ENCODE measurements at regions not wholly inside any gene's neighbourhood (a gene's known extent, or its start where the extent isn't known, plus 50 kb on each side); places are given as distances from the start of the nearest gene placed in this dataset.
"Not testable (repeated sequence)": the region's sequence is repeated elsewhere in the genome, so short reads cannot be mapped to it uniquely, and the experiment has no call there.

- peaks cover 0 to 2% of the 10 kb centered on the region in 2 donors for H3K9me3 ChIP-seq (ENCODE audit: control insufficient read depth in 2 of 2, low read length in 2 of 2)
- H3K9ac ChIP-seq (ENCODE audit: low read depth in 1 of 2, low read length in 2 of 2), result no peak overlapping the region
- no peaks in the 10 kb centered on the region for H3K27me3 ChIP-seq (ENCODE audit: control insufficient read depth in 2 of 2, insufficient read depth in 2 of 2, low read length in 2 of 2)
- H3K4me1 ChIP-seq (ENCODE audit: control insufficient read depth in 2 of 2, insufficient read depth in 2 of 2, low read length in 2 of 2), result no peaks in the 10 kb centered on the region
- no peak overlapping the region for H3K27ac ChIP-seq (ENCODE audit: low read depth in 2 of 2, low read length in 2 of 2)
- H3K36me3 ChIP-seq (ENCODE audit: control insufficient read depth in 2 of 2, insufficient read depth in 2 of 2, low read length in 2 of 2), result no peaks in the 10 kb centered on the region
- no peak overlapping the region for H3K4me3 ChIP-seq (ENCODE audit: low read length in 2 of 2)
Measured at GRCh38 chr10:3568983-3569382, 216.0 kb downstream of the KLF6 start.

GRCh38 chr10:3568392-3568791 lies 216.6 kb downstream of the KLF6 start:
- Histone ChIP-seq H3K4me3 (ENCODE audit: low read length in 2 of 2) (no peak overlapping the region), H3K9me3 (ENCODE audit: control insufficient read depth in 2 of 2, low read length in 2 of 2) (peaks cover 0 to 2% of the 10 kb centered on the region in 2 donors), H3K4me1 (ENCODE audit: control insufficient read depth in 2 of 2, insufficient read depth in 2 of 2, low read length in 2 of 2) (no peaks in the 10 kb centered on the region), H3K27me3 (ENCODE audit: control insufficient read depth in 2 of 2, insufficient read depth in 2 of 2, low read length in 2 of 2) (no peaks in the 10 kb centered on the region), H3K9ac (ENCODE audit: low read depth in 1 of 2, low read length in 2 of 2) (no peak overlapping the region), H3K27ac (ENCODE audit: low read depth in 2 of 2, low read length in 2 of 2) (no peak overlapping the region), H3K36me3 (ENCODE audit: control insufficient read depth in 2 of 2, insufficient read depth in 2 of 2, low read length in 2 of 2) (no peaks in the 10 kb centered on the region)

DNA sequence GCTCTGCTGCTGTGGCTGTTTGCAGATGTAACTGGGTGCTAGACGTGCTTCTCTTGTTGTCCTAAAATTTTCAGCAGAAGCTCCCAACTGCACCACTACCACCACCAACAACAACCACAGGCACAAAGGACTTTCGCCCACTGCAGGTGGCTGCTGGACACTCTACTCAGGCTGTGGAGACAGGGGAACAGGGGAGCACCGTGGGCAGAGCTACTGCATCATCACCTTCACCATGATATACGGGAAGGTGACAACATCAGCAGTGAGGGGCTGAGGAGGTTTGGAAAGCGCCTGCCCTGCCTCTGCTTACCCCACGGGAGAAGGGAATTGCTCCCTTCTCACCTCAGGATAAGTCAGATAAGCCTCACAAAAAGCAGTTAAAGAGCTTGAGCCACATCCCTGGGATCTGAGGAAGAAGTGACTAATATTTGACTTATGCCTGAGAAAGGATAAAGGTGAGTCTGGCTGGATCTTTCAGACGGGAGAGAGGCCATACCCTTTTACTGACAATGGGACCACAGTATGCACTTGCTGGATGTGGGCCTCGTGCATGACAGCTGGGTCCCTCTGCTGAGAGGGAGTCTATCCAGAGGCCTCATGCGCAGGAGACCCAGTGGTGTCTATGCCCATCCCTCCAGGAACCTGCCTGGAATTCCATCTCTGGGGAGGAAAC lies 217.6 kb downstream of the KLF6 start:
- Histone ChIP-seq H3K36me3 (ENCODE audit: control insufficient read depth in 2 of 2, insufficient read depth in 2 of 2, low read length in 2 of 2) (no peaks in the 10 kb centered on the region), H3K4me1 (ENCODE audit: control insufficient read depth in 2 of 2, insufficient read depth in 2 of 2, low read length in 2 of 2) (no peaks in the 10 kb centered on the region), H3K27ac (ENCODE audit: low read depth in 2 of 2, low read length in 2 of 2) (no peak overlapping the region), H3K4me3 (ENCODE audit: low read length in 2 of 2) (no peak overlapping the region), H3K9ac (ENCODE audit: low read depth in 1 of 2, low read length in 2 of 2) (no peak overlapping the region), H3K27me3 (ENCODE audit: control insufficient read depth in 2 of 2, insufficient read depth in 2 of 2, low read length in 2 of 2) (no peaks in the 10 kb centered on the region), H3K9me3 (ENCODE audit: control insufficient read depth in 2 of 2, low read length in 2 of 2) (peaks cover 0 to 2% of the 10 kb centered on the region in 2 donors)

DNA sequence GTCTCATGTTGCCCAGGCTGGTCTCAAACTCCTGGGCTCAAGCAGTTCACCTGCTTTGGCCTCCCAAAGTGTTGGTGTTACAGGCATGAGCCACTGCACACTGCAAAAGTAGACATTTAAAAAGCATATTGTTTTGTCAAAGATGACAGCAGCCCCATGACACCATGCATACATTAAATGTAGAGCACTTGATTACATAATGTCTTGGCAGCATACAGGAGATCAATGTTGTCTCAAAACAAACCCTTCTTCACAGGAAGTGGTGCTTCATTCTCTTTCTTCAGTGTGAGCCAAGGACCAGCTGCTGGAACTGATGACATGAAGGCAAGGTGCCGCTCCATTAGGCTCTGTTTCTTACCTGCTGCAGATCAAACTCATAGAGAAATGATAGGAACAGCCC lies 218.4 kb downstream of the KLF6 start:
- no peaks in the 10 kb centered on the region for H3K27me3 ChIP-seq (ENCODE audit: control insufficient read depth in 2 of 2, insufficient read depth in 2 of 2, low read length in 2 of 2)
- no peak overlapping the region for H3K9ac ChIP-seq (ENCODE audit: low read depth in 1 of 2, low read length in 2 of 2)
- no peak overlapping the region for H3K27ac ChIP-seq (ENCODE audit: low read depth in 2 of 2, low read length in 2 of 2)
- no peaks in the 10 kb centered on the region for H3K36me3 ChIP-seq (ENCODE audit: control insufficient read depth in 2 of 2, insufficient read depth in 2 of 2, low read length in 2 of 2)
- peaks cover 0 to 2% of the 10 kb centered on the region in 2 donors for H3K9me3 ChIP-seq (ENCODE audit: control insufficient read depth in 2 of 2, low read length in 2 of 2)
- no peaks in the 10 kb centered on the region for H3K4me1 ChIP-seq (ENCODE audit: control insufficient read depth in 2 of 2, insufficient read depth in 2 of 2, low read length in 2 of 2)
- H3K4me3 ChIP-seq (ENCODE audit: low read length in 2 of 2), result no peak overlapping the region

- no peaks in the 10 kb centered on the region for H3K36me3 ChIP-seq (ENCODE audit: control insufficient read depth in 2 of 2, insufficient read depth in 2 of 2, low read length in 2 of 2)
Measured at GRCh38 chr10:3564346-3565002, 220.5 kb downstream of the KLF6 start.

DNA sequence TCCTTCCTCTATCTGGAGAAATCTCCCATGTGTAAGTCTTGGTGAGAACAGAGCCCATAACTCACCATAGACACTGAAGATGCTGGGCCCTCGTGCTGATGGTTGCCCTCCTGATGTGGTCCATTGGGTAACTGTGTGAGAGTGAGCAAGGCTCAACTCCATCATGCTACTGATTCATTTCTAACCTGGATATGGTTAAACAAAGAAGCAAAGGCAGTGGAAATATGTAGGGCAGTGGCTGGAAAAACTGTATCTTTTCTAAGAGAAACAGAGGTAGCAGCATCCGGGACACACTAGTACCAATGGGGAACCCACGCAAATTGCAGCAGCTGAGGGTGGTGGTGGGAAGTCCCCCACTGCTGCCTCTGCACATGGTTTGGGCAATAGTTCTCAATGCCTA lies 221.7 kb downstream of the KLF6 start:
- no peak overlapping the region for H3K4me3 ChIP-seq (ENCODE audit: low read length in 2 of 2)
- H3K9me3 ChIP-seq (ENCODE audit: control insufficient read depth in 2 of 2, low read length in 2 of 2), result peaks cover 0 to 2% of the 10 kb centered on the region in 2 donors
- H3K27ac ChIP-seq (ENCODE audit: low read depth in 2 of 2, low read length in 2 of 2), result no peak overlapping the region
- no peak overlapping the region for H3K9ac ChIP-seq (ENCODE audit: low read depth in 1 of 2, low read length in 2 of 2)
- no peaks in the 10 kb centered on the region for H3K36me3 ChIP-seq (ENCODE audit: control insufficient read depth in 2 of 2, insufficient read depth in 2 of 2, low read length in 2 of 2)
- no peaks in the 10 kb centered on the region for H3K4me1 ChIP-seq (ENCODE audit: control insufficient read depth in 2 of 2, insufficient read depth in 2 of 2, low read length in 2 of 2)
- H3K27me3 ChIP-seq (ENCODE audit: control insufficient read depth in 2 of 2, insufficient read depth in 2 of 2, low read length in 2 of 2), result no peaks in the 10 kb centered on the region

More at GRCh38 chr10:3564346-3565002, 220.5 kb downstream of the KLF6 start:
- peaks cover 0 to 2% of the 10 kb centered on the region in 2 donors for H3K9me3 ChIP-seq (ENCODE audit: control insufficient read depth in 2 of 2, low read length in 2 of 2)
- H3K27ac ChIP-seq (ENCODE audit: low read depth in 2 of 2, low read length in 2 of 2), result no peak overlapping the region
- no peak overlapping the region for H3K9ac ChIP-seq (ENCODE audit: low read depth in 1 of 2, low read length in 2 of 2)
- no peaks in the 10 kb centered on the region for H3K4me1 ChIP-seq (ENCODE audit: control insufficient read depth in 2 of 2, insufficient read depth in 2 of 2, low read length in 2 of 2)
- H3K4me3 ChIP-seq (ENCODE audit: low read length in 2 of 2), result no peak overlapping the region
- H3K27me3 ChIP-seq (ENCODE audit: control insufficient read depth in 2 of 2, insufficient read depth in 2 of 2, low read length in 2 of 2), result no peaks in the 10 kb centered on the region

- H3K9ac ChIP-seq (ENCODE audit: low read depth in 1 of 2, low read length in 2 of 2); H3K27ac ChIP-seq (ENCODE audit: low read depth in 2 of 2, low read length in 2 of 2); H3K36me3 ChIP-seq (ENCODE audit: control insufficient read depth in 2 of 2, insufficient read depth in 2 of 2, low read length in 2 of 2): not testable (repeated sequence)
Measured at GRCh38 chr10:3560628-3561027, 224.4 kb downstream of the KLF6 start.

DNA sequence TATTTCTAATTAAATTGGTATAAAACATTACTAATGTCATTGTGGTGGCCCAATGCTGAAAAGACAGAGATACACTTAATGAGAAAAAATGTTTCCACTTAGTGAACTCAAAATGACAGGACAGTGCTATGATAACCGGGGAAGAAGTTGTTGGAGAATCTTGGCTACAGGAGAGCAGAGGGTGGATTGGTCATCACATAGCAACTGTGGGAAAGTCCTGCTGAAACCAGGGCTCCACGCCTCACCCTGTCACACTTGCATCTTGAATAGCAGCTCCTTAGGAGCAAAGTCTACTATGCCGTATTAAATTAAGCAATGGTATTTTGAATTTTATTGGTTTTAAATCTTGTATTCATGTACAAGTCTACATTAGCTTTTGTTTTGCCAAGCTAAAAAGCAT lies 225.5 kb downstream of the KLF6 start:
- no peaks in the 10 kb centered on the region for H3K36me3 ChIP-seq (ENCODE audit: control insufficient read depth in 2 of 2, insufficient read depth in 2 of 2, low read length in 2 of 2)
- no peak overlapping the region for H3K27ac ChIP-seq (ENCODE audit: low read depth in 2 of 2, low read length in 2 of 2)
- H3K27me3 ChIP-seq (ENCODE audit: control insufficient read depth in 2 of 2, insufficient read depth in 2 of 2, low read length in 2 of 2), result no peaks in the 10 kb centered on the region
- H3K9me3 ChIP-seq (ENCODE audit: control insufficient read depth in 2 of 2, low read length in 2 of 2), result no peaks in the 10 kb centered on the region
- H3K4me3 ChIP-seq (ENCODE audit: low read length in 2 of 2), result no peak overlapping the region
- H3K9ac ChIP-seq (ENCODE audit: low read depth in 1 of 2, low read length in 2 of 2), result no peak overlapping the region
- H3K4me1 ChIP-seq (ENCODE audit: control insufficient read depth in 2 of 2, insufficient read depth in 2 of 2, low read length in 2 of 2), result no peaks in the 10 kb centered on the region

More at GRCh38 chr10:3560628-3561027, 224.4 kb downstream of the KLF6 start:
- not testable (repeated sequence) for H3K9me3 ChIP-seq (ENCODE audit: control insufficient read depth in 2 of 2, low read length in 2 of 2); H3K27me3 ChIP-seq (ENCODE audit: control insufficient read depth in 2 of 2, insufficient read depth in 2 of 2, low read length in 2 of 2); H3K4me1 ChIP-seq (ENCODE audit: control insufficient read depth in 2 of 2, insufficient read depth in 2 of 2, low read length in 2 of 2); H3K4me3 ChIP-seq (ENCODE audit: low read length in 2 of 2)

DNA sequence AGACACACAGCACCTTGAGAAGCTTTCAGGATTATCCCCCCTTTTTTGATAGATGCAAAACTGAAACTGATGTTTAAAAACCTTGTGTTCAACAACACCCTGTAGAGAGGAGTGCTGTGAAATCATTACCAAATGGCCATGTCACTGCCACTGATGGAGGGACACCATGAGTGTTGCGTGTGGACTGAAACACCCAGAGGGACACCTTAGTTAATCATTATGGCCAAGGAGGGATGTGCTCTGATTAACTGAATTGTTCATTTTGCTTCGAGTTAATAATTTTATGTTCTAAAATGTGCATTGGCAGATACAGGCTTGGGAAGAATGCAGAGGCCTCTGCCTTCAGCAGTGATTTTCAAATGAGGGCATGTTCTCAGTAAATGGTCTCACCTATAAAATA lies 226.0 kb downstream of the KLF6 start:
- Histone ChIP-seq H3K27me3 (ENCODE audit: control insufficient read depth in 2 of 2, insufficient read depth in 2 of 2, low read length in 2 of 2) (no peaks in the 10 kb centered on the region), H3K9ac (ENCODE audit: low read depth in 1 of 2, low read length in 2 of 2) (no peak overlapping the region), H3K4me3 (ENCODE audit: low read length in 2 of 2) (no peak overlapping the region), H3K9me3 (ENCODE audit: control insufficient read depth in 2 of 2, low read length in 2 of 2) (no peaks in the 10 kb centered on the region), H3K27ac (ENCODE audit: low read depth in 2 of 2, low read length in 2 of 2) (no peak overlapping the region), H3K36me3 (ENCODE audit: control insufficient read depth in 2 of 2, insufficient read depth in 2 of 2, low read length in 2 of 2) (no peaks in the 10 kb centered on the region), H3K4me1 (ENCODE audit: control insufficient read depth in 2 of 2, insufficient read depth in 2 of 2, low read length in 2 of 2) (no peaks in the 10 kb centered on the region)

DNA sequence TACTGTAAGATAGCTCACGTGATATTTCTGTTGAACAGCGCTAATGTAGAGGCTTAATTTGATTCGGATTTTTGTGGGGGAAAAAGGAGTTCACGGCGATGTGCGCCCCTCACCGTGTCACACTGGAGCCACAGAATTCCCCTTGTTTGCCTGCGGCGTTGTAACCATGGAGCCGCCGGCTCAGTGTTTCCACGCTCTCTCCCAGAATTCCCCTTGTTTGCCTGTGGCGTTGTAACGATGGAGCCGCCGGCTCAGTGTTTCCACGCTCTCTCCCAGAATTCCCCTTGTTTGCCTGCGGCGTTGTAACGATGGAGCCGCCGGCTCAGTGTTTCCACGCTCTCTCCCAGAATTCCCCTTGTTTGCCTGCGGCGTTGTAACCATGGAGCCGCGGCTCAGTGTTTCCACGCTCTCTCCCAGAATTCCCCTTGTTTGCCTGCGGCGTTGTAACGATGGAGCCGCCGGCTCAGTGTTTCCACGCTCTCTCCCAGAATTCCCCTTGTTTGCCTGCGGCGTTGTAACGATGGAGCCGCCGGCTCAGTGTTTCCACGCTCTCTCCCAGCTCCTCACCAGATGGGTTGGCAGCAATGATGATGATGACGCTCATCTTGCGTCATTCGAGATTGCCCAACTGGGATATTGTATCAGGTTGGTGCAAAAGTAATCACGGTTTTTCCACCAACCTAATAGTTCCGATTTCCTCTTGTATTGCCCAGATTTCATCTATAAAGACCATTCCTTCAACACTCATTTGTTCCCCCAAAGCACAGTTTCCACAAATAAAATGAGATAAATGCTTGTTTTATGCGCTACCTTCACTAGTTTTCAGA lies 228.6 kb downstream of the KLF6 start:
- H3K27ac ChIP-seq (ENCODE audit: low read depth in 2 of 2, low read length in 2 of 2); H3K9ac ChIP-seq (ENCODE audit: low read depth in 1 of 2, low read length in 2 of 2); H3K4me3 ChIP-seq (ENCODE audit: low read length in 2 of 2); H3K27me3 ChIP-seq (ENCODE audit: control insufficient read depth in 2 of 2, insufficient read depth in 2 of 2, low read length in 2 of 2); H3K9me3 ChIP-seq (ENCODE audit: control insufficient read depth in 2 of 2, low read length in 2 of 2); H3K36me3 ChIP-seq (ENCODE audit: control insufficient read depth in 2 of 2, insufficient read depth in 2 of 2, low read length in 2 of 2); H3K4me1 ChIP-seq (ENCODE audit: control insufficient read depth in 2 of 2, insufficient read depth in 2 of 2, low read length in 2 of 2): not testable (repeated sequence)
